Fibroblast of the aortic adventitia (primary cell): ENCODE measurements at regions not wholly inside any gene's neighbourhood (a gene's known extent, or its start where the extent isn't known, plus 50 kb on each side); places are given as distances from the start of the nearest gene placed in this dataset.

Experiments used
- DNase-seq: peaks from one replicate; pipeline ENCODE4 v3.0.0-alpha.2; 2010; ENCODE audit warnings: low read depth
- H3K4me3 ChIP-seq: 2 replicates; pipeline ENCODE4 v1.5.1; 2011; ENCODE audit warnings: low read depth, mild to moderate bottlenecking, control low read depth, low read length, moderate library complexity
- TF ChIP-seq, protein P1 (sequence below): IDR thresholded peaks from 2 replicates; pipeline ENCODE4 v1.5.1; 2011; ENCODE audit warnings: mild to moderate bottlenecking, low read length, control low read depth, inconsistent platforms; ENCODE audit not compliant: insufficient read depth

GRCh38 chr5:58286741-58287140, 173.1 kb downstream of the PLK2 start:
- no peak overlapping the region for H3K4me3 ChIP-seq
- no peak for DNase-seq
- TF ChIP-seq, protein P1, sequence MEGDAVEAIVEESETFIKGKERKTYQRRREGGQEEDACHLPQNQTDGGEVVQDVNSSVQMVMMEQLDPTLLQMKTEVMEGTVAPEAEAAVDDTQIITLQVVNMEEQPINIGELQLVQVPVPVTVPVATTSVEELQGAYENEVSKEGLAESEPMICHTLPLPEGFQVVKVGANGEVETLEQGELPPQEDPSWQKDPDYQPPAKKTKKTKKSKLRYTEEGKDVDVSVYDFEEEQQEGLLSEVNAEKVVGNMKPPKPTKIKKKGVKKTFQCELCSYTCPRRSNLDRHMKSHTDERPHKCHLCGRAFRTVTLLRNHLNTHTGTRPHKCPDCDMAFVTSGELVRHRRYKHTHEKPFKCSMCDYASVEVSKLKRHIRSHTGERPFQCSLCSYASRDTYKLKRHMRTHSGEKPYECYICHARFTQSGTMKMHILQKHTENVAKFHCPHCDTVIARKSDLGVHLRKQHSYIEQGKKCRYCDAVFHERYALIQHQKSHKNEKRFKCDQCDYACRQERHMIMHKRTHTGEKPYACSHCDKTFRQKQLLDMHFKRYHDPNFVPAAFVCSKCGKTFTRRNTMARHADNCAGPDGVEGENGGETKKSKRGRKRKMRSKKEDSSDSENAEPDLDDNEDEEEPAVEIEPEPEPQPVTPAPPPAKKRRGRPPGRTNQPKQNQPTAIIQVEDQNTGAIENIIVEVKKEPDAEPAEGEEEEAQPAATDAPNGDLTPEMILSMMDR: no peak

- TF ChIP-seq, protein P1: no peak
- no peak overlapping the region for H3K4me3 ChIP-seq
- DNase-seq: no peak
Observed at GRCh38 chr5:58285900-58286299, 174.0 kb downstream of the PLK2 start.

DNA sequence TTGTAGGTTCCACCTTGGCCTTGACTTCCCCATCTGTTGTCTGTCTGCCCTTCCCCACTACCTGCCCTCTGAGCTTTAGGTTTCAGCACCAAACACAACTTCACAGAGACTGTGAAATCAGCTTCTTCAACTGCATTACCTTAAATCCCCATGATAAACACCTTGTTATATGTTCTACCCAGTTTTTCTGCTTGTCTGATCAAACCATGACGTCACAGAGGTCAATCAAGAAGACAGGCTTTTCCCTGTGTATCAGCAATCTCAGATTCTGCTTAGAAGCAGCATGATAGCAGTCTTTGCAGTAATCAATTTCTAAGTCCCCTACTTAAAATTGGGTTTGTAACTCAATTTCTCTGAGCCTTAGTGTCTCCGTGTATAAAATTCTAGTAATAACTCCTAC, 175.0 kb downstream of the PLK2 start:
- no peak overlapping the region for H3K4me3 ChIP-seq
- TF ChIP-seq, protein P1: no peak
- no peak for DNase-seq

DNA sequence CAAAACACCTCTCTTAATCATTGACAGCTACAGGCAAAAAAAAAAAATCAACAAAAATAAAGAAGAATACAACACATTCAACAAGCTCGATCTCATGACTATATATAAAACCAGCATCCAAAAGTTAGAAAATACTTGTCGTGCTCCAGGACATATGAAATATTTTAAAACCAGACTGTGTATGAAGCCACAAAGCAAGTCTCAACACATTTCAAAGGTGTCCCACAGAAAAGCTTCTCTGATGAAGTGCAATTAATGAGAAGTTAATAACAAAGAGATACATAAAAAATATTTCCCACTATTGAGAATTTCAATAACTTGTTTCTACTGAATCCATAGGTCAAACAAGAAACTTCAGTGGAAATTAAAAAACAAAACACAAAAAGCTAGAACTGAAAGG, 178.7 kb downstream of the PLK2 start:
- DNase-seq: no peak
- H3K4me3 ChIP-seq: no peak overlapping the region
- TF ChIP-seq, protein P1: no peak

- TF ChIP-seq, protein P1: no peak
- no peak overlapping the region for H3K4me3 ChIP-seq
- no peak for DNase-seq
Observed at GRCh38 chr5:58279259-58279658, 180.6 kb downstream of the PLK2 start.

DNA sequence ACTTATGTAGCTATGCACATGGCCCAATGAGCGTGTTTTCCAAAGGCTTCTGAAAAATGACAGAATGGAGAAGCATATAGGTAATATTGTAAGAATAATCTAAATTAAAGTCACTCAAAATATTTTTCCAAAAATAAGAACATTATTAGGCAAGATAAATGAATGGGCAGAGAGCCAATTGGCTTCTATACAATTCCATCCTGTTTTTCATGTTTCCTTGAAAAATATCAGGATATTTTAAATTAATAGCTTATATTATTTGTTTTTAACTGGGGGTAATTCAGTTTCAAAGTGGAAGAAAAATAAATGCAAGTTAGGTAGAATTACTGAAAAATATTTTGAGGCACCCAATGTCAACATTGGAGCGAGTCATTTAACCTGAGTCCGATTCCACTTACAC, 183.5 kb downstream of the PLK2 start:
- H3K4me3 ChIP-seq: no peak overlapping the region
- TF ChIP-seq, protein P1: no peak
- no peak for DNase-seq

- no peak overlapping the region for H3K4me3 ChIP-seq
- no peak for DNase-seq
- TF ChIP-seq, protein P1: no peak
Observed at GRCh38 chr5:58275516-58275915, 184.4 kb downstream of the PLK2 start.
